H1 (cell line): ENCODE measurements at regions not wholly inside any gene's neighbourhood (a gene's known extent, or its start where the extent isn't known, plus 50 kb on each side); places are given as distances from the start of the nearest gene placed in this dataset.

Experiments used
- CTCF ChIA-PET: fragments of 300-600 bp; sonication (Branson Sonifier 250); formaldehyde crosslinking; loops from one replicate; lab custom pipeline; 2021; ENCODE audit not compliant: partially characterized antibody; lab: Charles Lee
- POLR2A ChIA-PET: fragments of 300-600 bp; sonication (Branson Sonifier 250); formaldehyde crosslinking; loops from one replicate; lab custom pipeline; 2021; ENCODE audit warnings: inconsistent platforms; ENCODE audit not compliant: partially characterized antibody; lab: Charles Lee
- DNase-seq, 2 experiments: peaks; one replicate each; pipeline versions ENCODE4 v3.0.0 to v3.0.0-alpha.2; 2010 to 2022; ENCODE audit warnings: low spot score in 2 of 2, low read depth in 1 of 2, mixed read lengths in 1 of 2
- FAIRE-seq: peaks from 2 replicates; lab custom pipeline; 2011; peaks lifted over from hg19 to GRCh38; lab: Jason Lieb, UNC
- H2AFZ ChIP-seq: 2 replicates; pipeline ENCODE4 v1.8.1; 2012; ENCODE audit warnings: low read length, inconsistent platforms
- H2AK5ac ChIP-seq: 2 replicates; pipeline ENCODE4 v1.6.1; 2013; ENCODE audit warnings: low read depth, low read length
- H2BK120ac ChIP-seq: replicated peaks from 2 replicates; pipeline ENCODE3; 2013; ENCODE audit warnings: low read depth, low read length, inconsistent platforms
- H2BK12ac ChIP-seq: 2 replicates; pipeline ENCODE4 v1.6.1; 2013; ENCODE audit warnings: low read depth, low read length
- H2BK15ac ChIP-seq: 2 replicates; pipeline ENCODE4 v1.6.1; 2013; ENCODE audit warnings: low read length
- H2BK20ac ChIP-seq: 2 replicates; pipeline ENCODE4 v1.6.1; 2013; ENCODE audit warnings: low read length
- H2BK5ac ChIP-seq: 2 replicates; pipeline ENCODE4 v1.6.1; 2013; ENCODE audit warnings: low read depth, low read length
- H3K14ac ChIP-seq: 2 replicates; pipeline ENCODE4 v1.6.1; 2013; ENCODE audit warnings: inconsistent platforms; ENCODE audit not compliant: insufficient read length
- H3K18ac ChIP-seq: 2 replicates; pipeline ENCODE4 v1.6.1; 2013; ENCODE audit warnings: low read length; ENCODE audit errors: extremely low read depth
- H3K23ac ChIP-seq: 2 replicates; pipeline ENCODE4 v1.6.1; 2013; ENCODE audit warnings: inconsistent platforms; ENCODE audit not compliant: insufficient read length
- H3K23me2 ChIP-seq: 2 replicates; pipeline ENCODE4 v1.6.1; 2013; ENCODE audit warnings: low read depth, low read length
- H3K27ac ChIP-seq: 2 replicates; pipeline ENCODE4 v1.6.1; 2011; ENCODE audit warnings: low read depth, low read length, inconsistent platforms
- H3K27me3 ChIP-seq, 4 experiments: replicated peaks in 1 of 4; 1 replicate in 1 of 4; 2 replicates in 3 of 4; pipeline versions ENCODE4 v1.6.1 to v1.8.1; 2011 to 2013; ENCODE audit warnings: low read length in 3 of 4, mild to moderate bottlenecking in 3 of 4, inconsistent platforms in 2 of 4, mixed read lengths in 2 of 4, moderate library complexity in 1 of 4; ENCODE audit not compliant: control insufficient read depth in 3 of 4, insufficient read depth in 3 of 4; ENCODE audit errors: extremely low read depth in 1 of 4
- H3K36me3 ChIP-seq, 4 experiments: 2 replicates each; pipeline versions ENCODE4 v1.6.1 to v1.8.1; 2011 to 2013; ENCODE audit warnings: mild to moderate bottlenecking in 4 of 4, low read length in 3 of 4, moderate library complexity in 2 of 4, control low read depth in 1 of 4, inconsistent platforms in 1 of 4; ENCODE audit not compliant: insufficient read depth in 4 of 4, control insufficient read depth in 2 of 4
- H3K4ac ChIP-seq: replicated peaks from 2 replicates; pipeline ENCODE3; 2013; ENCODE audit warnings: low read length, low read depth, mixed read lengths, inconsistent platforms; ENCODE audit not compliant: insufficient read length
- H3K4me1 ChIP-seq, 4 experiments: replicated peaks in 1 of 4; 1 replicate in 1 of 4; 2 replicates in 3 of 4; pipeline versions ENCODE4 v1.6.1 to v1.8.1; 2011 to 2013; ENCODE audit warnings: low read length in 3 of 4, inconsistent platforms in 2 of 4, mixed read lengths in 1 of 4; ENCODE audit not compliant: insufficient read depth in 4 of 4, control insufficient read depth in 3 of 4
- H3K4me2 ChIP-seq, 2 experiments: 2 replicates each; pipeline versions ENCODE4 v1.6.1 to v1.8.1; 2011 to 2013; ENCODE audit warnings: low read depth in 2 of 2, low read length in 2 of 2, control low read depth in 1 of 2, inconsistent platforms in 1 of 2, mild to moderate bottlenecking in 1 of 2; ENCODE audit not compliant: insufficient read depth in 1 of 2
- H3K4me3 ChIP-seq, 4 experiments: fragments of 200-600, 300-600 bp in 1 of 4; sonication (generic), shearing (Covaris generic), sonication (Bioruptor Twin) in 1 of 4; 2 replicates each; pipeline versions ENCODE4 v1.5.1 to v1.8.1; 2011 to 2016; ENCODE audit warnings: low read length in 4 of 4, low read depth in 3 of 4, control low read depth in 2 of 4, inconsistent platforms in 2 of 4, mild to moderate bottlenecking in 2 of 4, mixed read lengths in 1 of 4, moderate library complexity in 1 of 4; ENCODE audit not compliant: insufficient read depth in 2 of 4; ENCODE audit errors: extremely low read depth in 1 of 4
- H3K56ac ChIP-seq: replicated peaks from 2 replicates; pipeline ENCODE3; 2013; ENCODE audit warnings: low read depth, mild to moderate bottlenecking, mixed read lengths, low read length, inconsistent platforms; ENCODE audit not compliant: insufficient read length
- H3K79me1 ChIP-seq: 2 replicates; pipeline ENCODE4 v1.6.1; 2013; ENCODE audit warnings: low read depth, low read length, control low read depth
- H3K79me2 ChIP-seq, 2 experiments: 2 replicates each; pipeline versions ENCODE4 v1.6.1 to v1.8.1; 2012 to 2013; ENCODE audit warnings: low read length in 2 of 2, mild to moderate bottlenecking in 2 of 2, inconsistent platforms in 1 of 2; ENCODE audit not compliant: insufficient read depth in 2 of 2, control insufficient read depth in 1 of 2
- H3K9ac ChIP-seq, 4 experiments: replicated peaks in 1 of 4; 1 replicate in 1 of 4; 2 replicates in 3 of 4; pipeline versions ENCODE4 v1.6.1 to v1.8.1; 2011 to 2013; ENCODE audit warnings: low read depth in 3 of 4, low read length in 3 of 4, control low read depth in 2 of 4, mild to moderate bottlenecking in 2 of 4, moderate library complexity in 2 of 4, inconsistent platforms in 1 of 4; ENCODE audit errors: extremely low read depth in 1 of 4
- H3K9me3 ChIP-seq, 2 experiments: 2 replicates each; pipeline versions ENCODE4 v1.6.1 to v1.8.1; 2012 to 2013; ENCODE audit warnings: mild to moderate bottlenecking in 2 of 2, moderate library complexity in 2 of 2, control low read depth in 1 of 2, inconsistent platforms in 1 of 2, low read depth in 1 of 2, low read length in 1 of 2, mixed read lengths in 1 of 2; ENCODE audit not compliant: insufficient read depth in 2 of 2
- H4K20me1 ChIP-seq, 2 experiments: replicated peaks in 1 of 2; 2 replicates each; pipeline versions ENCODE3 to v1.8.1; 2011 to 2013; ENCODE audit warnings: inconsistent platforms in 2 of 2, low read length in 2 of 2, mild to moderate bottlenecking in 1 of 2; ENCODE audit not compliant: insufficient read depth in 2 of 2, control insufficient read depth in 1 of 2
- H4K5ac ChIP-seq: 2 replicates; pipeline ENCODE4 v1.6.1; 2013; ENCODE audit warnings: low read length, low read depth, mixed read lengths, inconsistent platforms; ENCODE audit not compliant: insufficient read length
- H4K8ac ChIP-seq: 2 replicates; pipeline ENCODE4 v1.8.0; 2013; ENCODE audit warnings: mild to moderate bottlenecking, moderate library complexity, low read length, inconsistent platforms; ENCODE audit not compliant: insufficient read depth; ENCODE audit errors: extremely low read depth
- H4K91ac ChIP-seq: replicated peaks from 2 replicates; pipeline ENCODE3; 2013; ENCODE audit warnings: low read length, mixed read lengths, inconsistent platforms; ENCODE audit not compliant: insufficient read length
- ASH2L ChIP-seq: fragments of 200-600, 300-600 bp; sonication (generic); IDR thresholded peaks from one replicate; pipeline ENCODE4 v1.7.1; 2017; ENCODE audit warnings: low read length
- JUN ChIP-seq: IDR thresholded peaks from 2 replicates; pipeline ENCODE4 v1.6.1; 2011; ENCODE audit warnings: low read depth, mild to moderate bottlenecking, improper control_type of control experiment, low read length
- PHF8 ChIP-seq: fragments of 200-600 bp; sonication (generic); conservative IDR thresholded peaks from 2 replicates; pipeline ENCODE4 v1.7.1; 2012; ENCODE audit warnings: low read depth, mild to moderate bottlenecking, inconsistent platforms, low read length, moderate library complexity
- RNF2 ChIP-seq: fragments of 200-900, 300-1000 bp; sonication (generic); IDR thresholded peaks from 2 replicates; pipeline ENCODE4 v1.7.1; 2016; ENCODE audit warnings: borderline replicate concordance, low read depth, mild to moderate bottlenecking, antibody characterized with exemption, low read length; ENCODE audit not compliant: poor library complexity, severe bottlenecking; ENCODE audit errors: missing control alignments
- SUZ12 ChIP-seq: fragments of 200-600 bp; sonication (generic); IDR thresholded peaks from 2 replicates; pipeline ENCODE4 v1.6.1; 2012; ENCODE audit warnings: mild to moderate bottlenecking, inconsistent platforms, low read length, moderate library complexity, mixed read lengths
- TCF12 ChIP-seq: IDR thresholded peaks from 2 replicates; pipeline ENCODE4 v1.6.1; 2011; ENCODE audit warnings: low read depth, mild to moderate bottlenecking, low read length
- WGBS, 2 experiments: shearing (Covaris generic) in 1 of 2; methylation state at CpG; one replicate each; pipeline versions ENCODE4 v1.1.6 to v1.1.7; 2013 to 2015; ENCODE audit warnings: low lambda C conversion rate in 2 of 2, mixed read lengths in 2 of 2, inconsistent platforms in 1 of 2, low coverage in 1 of 2, missing lambda C conversion rate in 1 of 2; ENCODE audit not compliant: insufficient replicate concordance in 2 of 2, insufficient coverage in 1 of 2, insufficient read length in 1 of 2; ENCODE audit errors: extremely low coverage in 1 of 2, missing lambda C conversion rate in 1 of 2; 5-methylcytosine and 5-hydroxymethylcytosine counted together
- TF ChIP-seq, protein P1 (sequence below): IDR thresholded peaks from 2 replicates; pipeline ENCODE4 v1.6.1; 2011; ENCODE audit warnings: low read length, improper control_type of control experiment

DNA sequence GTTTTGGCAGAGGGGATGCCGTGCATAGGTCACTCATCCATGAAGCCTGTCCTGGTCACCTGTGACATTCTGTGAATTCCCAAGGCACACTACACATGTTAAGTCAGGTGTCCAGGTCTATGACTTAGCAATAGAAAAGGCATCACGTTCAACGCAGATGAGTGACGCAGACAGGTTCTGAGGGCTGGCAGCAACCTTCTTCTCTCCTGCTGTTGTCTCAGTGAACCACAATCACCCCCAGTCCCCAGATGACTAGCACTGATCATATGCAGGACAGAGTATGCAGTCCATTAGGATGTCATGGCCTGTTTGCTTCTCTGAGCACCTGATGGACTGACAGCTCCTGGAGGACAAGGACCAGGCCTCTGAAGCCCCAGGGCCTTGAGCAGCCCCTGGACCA lies 157.8 kb upstream of the KAZN start:
- FAIRE-seq: no peak
- CTCF ChIA-PET: interaction anchor here (0.7 to 2.9 kb wide), 4 partner anchors 34 to 475 kb away, joined by 3 to 8 read pairs (median 4); no protein-coding TSS in a partner anchor

More for the DNA sequence above, 157.8 kb upstream of the KAZN start:
- no peak overlapping the region for H3K18ac ChIP-seq
- no peak overlapping the region for H2BK15ac ChIP-seq
- H3K14ac ChIP-seq: no peak overlapping the region
- H2BK20ac ChIP-seq: no peak overlapping the region
- no peaks in the 10 kb centered on the region for H3K36me3 ChIP-seq
- H3K27me3 ChIP-seq: no peaks in the 10 kb centered on the region; a peak in 2 of 7 replicates
- H3K4me2 ChIP-seq: no peak overlapping the region
- no peak overlapping the region for H3K9ac ChIP-seq
- H4K8ac ChIP-seq: no peak overlapping the region
- TF ChIP-seq SUZ12 (no peak), JUN (no peak), PHF8 (no peak), RNF2 (no peak), TCF12 (no peak), ASH2L (no peak)
- TF ChIP-seq, protein P1, sequence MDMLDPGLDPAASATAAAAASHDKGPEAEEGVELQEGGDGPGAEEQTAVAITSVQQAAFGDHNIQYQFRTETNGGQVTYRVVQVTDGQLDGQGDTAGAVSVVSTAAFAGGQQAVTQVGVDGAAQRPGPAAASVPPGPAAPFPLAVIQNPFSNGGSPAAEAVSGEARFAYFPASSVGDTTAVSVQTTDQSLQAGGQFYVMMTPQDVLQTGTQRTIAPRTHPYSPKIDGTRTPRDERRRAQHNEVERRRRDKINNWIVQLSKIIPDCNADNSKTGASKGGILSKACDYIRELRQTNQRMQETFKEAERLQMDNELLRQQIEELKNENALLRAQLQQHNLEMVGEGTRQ: no peak
- no peaks in the 10 kb centered on the region for H4K20me1 ChIP-seq
- H3K4me1 ChIP-seq: no peaks in the 10 kb centered on the region
- no peak overlapping the region for H4K5ac ChIP-seq
- WGBS, 2 experiments: 90% methylated on average over 4 of the region's 4 CpGs; no CpG with 5 or more reads in 1 of the 2 experiments
- no peaks in the 10 kb centered on the region for H3K9me3 ChIP-seq
- no peaks in the 10 kb centered on the region for H3K79me1 ChIP-seq
- H2AK5ac ChIP-seq: no peak overlapping the region
- no peak overlapping the region for H3K4ac ChIP-seq
- H2BK12ac ChIP-seq: no peak overlapping the region
- H3K56ac ChIP-seq: no peak overlapping the region
- H3K23ac ChIP-seq: no peak overlapping the region
- H3K4me3 ChIP-seq: no peak overlapping the region
- H2BK120ac ChIP-seq: no peak overlapping the region
- no peak overlapping the region for H3K27ac ChIP-seq
- POLR2A ChIA-PET: interaction anchor here (0.6 kb wide), 1 partner anchor 56 kb away, joined by 3 read pairs; no protein-coding TSS in a partner anchor
- no peak overlapping the region for H4K91ac ChIP-seq
- no peaks in the 10 kb centered on the region for H3K79me2 ChIP-seq
- DNase-seq: no peak
- H3K23me2 ChIP-seq: no peaks in the 10 kb centered on the region
- no peak overlapping the region for H2BK5ac ChIP-seq
- no peak overlapping the region for H2AFZ ChIP-seq
